HepG2 (cell line): ENCODE measurements at regions not wholly inside any gene's neighbourhood (a gene's known extent, or its start where the extent isn't known, plus 50 kb on each side); places are given as distances from the start of the nearest gene placed in this dataset.

Experiments used
- ATAC-seq: fragments of 200-7000 bp; cut with Tn5 transposase; 3 replicates; pipeline ENCODE4 v1.9.1; 2020; ENCODE audit warnings: mild to moderate bottlenecking, moderate library complexity
- BruUV-seq: library from RNA; stranded (reverse); fragments of 400-500 nt; replicated peaks from 2 replicates; lab custom pipeline; 2021; lab: Mats Ljungman, UMichigan
- CTCF ChIA-PET: fragments of 300-600 bp; formaldehyde crosslinking; extraction: SDS; loops from one replicate; lab custom pipeline; 2021; ENCODE audit warnings: low total read pairs, inconsistent platforms, low intra/inter-chr PET ratio; lab: Yijun Ruan, JAX
- POLR2A ChIA-PET: fragments of 350-600 bp; sonication (Branson Sonifier 250); formaldehyde crosslinking; loops from one replicate; lab custom pipeline; 2020; ENCODE audit warnings: antibody characterized with exemption, inconsistent platforms; lab: Yijun Ruan, JAX
- DNase-seq: peaks from one replicate; pipeline ENCODE4 v3.0.0-alpha.2; 2015; ENCODE audit warnings: low spot score
- FAIRE-seq: peaks from 3 replicates; lab custom pipeline; 2011; peaks lifted over from hg19 to GRCh38; lab: Jason Lieb, UNC
- H2AFZ ChIP-seq: one replicate; pipeline ENCODE4 v1.6.1; 2011; ENCODE audit warnings: low read length, inconsistent platforms
- H3K27ac ChIP-seq: fragments of 300-600 bp; 3 replicates; pipeline ENCODE4 v1.8.0; 2011; ENCODE audit warnings: mixed run types, mild to moderate bottlenecking, mixed read lengths, low read length, inconsistent platforms; ENCODE audit not compliant: insufficient read depth; ENCODE audit errors: extremely low read length
- H3K27me3 ChIP-seq, 2 experiments: fragments of 200-600 bp in 1 of 2; 2 replicates in 1 of 2; 3 replicates in 1 of 2; pipeline versions ENCODE4 v1.6.0 to v1.8.0; 2011; ENCODE audit warnings: low read length in 2 of 2, mild to moderate bottlenecking in 2 of 2, moderate library complexity in 2 of 2, inconsistent platforms in 1 of 2; ENCODE audit not compliant: insufficient read depth in 2 of 2, control insufficient read depth in 1 of 2
- H3K36me3 ChIP-seq, 2 experiments: fragments of 200-600 bp in 1 of 2; replicated peaks in 1 of 2; 2 replicates in 1 of 2; 3 replicates in 1 of 2; pipeline versions ENCODE4 v1.5.1 to v1.8.0; 2011; ENCODE audit warnings: low read length in 2 of 2, inconsistent platforms in 1 of 2; ENCODE audit not compliant: insufficient read depth in 2 of 2, control insufficient read depth in 1 of 2
- H3K4me1 ChIP-seq: 2 replicates; pipeline ENCODE4 v1.5.1; 2012; ENCODE audit warnings: low read length, inconsistent platforms; ENCODE audit not compliant: insufficient read depth
- H3K4me2 ChIP-seq: 2 replicates; pipeline ENCODE4 v1.6.0; 2011; ENCODE audit warnings: low read depth, low read length, inconsistent platforms
- H3K4me3 ChIP-seq, 3 experiments: fragments of 200-600 bp in 1 of 3; sonication (generic), shearing (Covaris generic) in 1 of 3; replicated peaks in 1 of 3; 2 replicates each; pipeline ENCODE4 v1.5.1; 2011 to 2016; ENCODE audit warnings: low read length in 3 of 3, inconsistent platforms in 2 of 3, low read depth in 2 of 3, mild to moderate bottlenecking in 2 of 3, control low read depth in 1 of 3, mixed read lengths in 1 of 3; ENCODE audit not compliant: insufficient read depth in 1 of 3
- H3K79me2 ChIP-seq: one replicate; pipeline ENCODE4 v1.6.1; 2011; ENCODE audit warnings: low read length, inconsistent platforms; ENCODE audit not compliant: insufficient read depth
- H3K9ac ChIP-seq: 2 replicates; pipeline ENCODE4 v1.6.0; 2011; ENCODE audit warnings: mild to moderate bottlenecking, low read depth, low read length, inconsistent platforms; ENCODE audit not compliant: insufficient read depth
- H3K9me3 ChIP-seq: 2 replicates; pipeline ENCODE4 v1.5.1; 2012; ENCODE audit warnings: mild to moderate bottlenecking, low read length
- H4K20me1 ChIP-seq: 2 replicates; pipeline ENCODE4 v1.6.0; 2011; ENCODE audit warnings: inconsistent platforms, mild to moderate bottlenecking, low read length, moderate library complexity; ENCODE audit not compliant: insufficient read depth
- GATAD1 ChIP-seq: IDR thresholded peaks from 2 replicates; pipeline ENCODE4 v1.6.1; 2016; ENCODE audit warnings: missing genetic modification reagents, missing compliant biosample characterization
- HOXD1 ChIP-seq: sonication (generic); formaldehyde crosslinking; IDR thresholded peaks from 2 replicates; pipeline ENCODE4 v1.5.0; 2020; ENCODE audit warnings: missing genetic modification reagents
- KAT7 ChIP-seq: IDR thresholded peaks from 2 replicates; pipeline ENCODE4 v1.6.1; 2018; ENCODE audit warnings: borderline replicate concordance, missing compliant biosample characterization
- MED8 ChIP-seq: sonication (generic); formaldehyde crosslinking; IDR thresholded peaks from 2 replicates; pipeline ENCODE4 v1.8.1; 2023; ENCODE audit warnings: mild to moderate bottlenecking, missing genetic modification reagents; ENCODE audit not compliant: insufficient replicate concordance
- SALL2 ChIP-seq: sonication (generic); formaldehyde crosslinking; IDR thresholded peaks from 2 replicates; pipeline ENCODE4 v1.8.1; 2023; ENCODE audit warnings: mild to moderate bottlenecking, missing genetic modification reagents, inconsistent platforms
- SKI ChIP-seq: fragments of 450-650 bp; IDR thresholded peaks from one replicate; pipeline ENCODE4 v1.6.1; 2018; ENCODE audit warnings: mild to moderate bottlenecking; ENCODE audit not compliant: partially characterized antibody
- TEAD3 ChIP-seq: optimal IDR thresholded peaks from 2 replicates; pipeline ENCODE3; 2016; ENCODE audit warnings: borderline replicate concordance
- ZNF550 ChIP-seq: sonication (generic); formaldehyde crosslinking; IDR thresholded peaks from 2 replicates; pipeline ENCODE4 v1.4.0; 2020; ENCODE audit warnings: mild to moderate bottlenecking, missing genetic modification reagents, borderline replicate concordance
- ZSCAN22 ChIP-seq: sonication (generic); formaldehyde crosslinking; IDR thresholded peaks from 2 replicates; pipeline ENCODE4 v1.4.0; 2020; ENCODE audit warnings: mild to moderate bottlenecking, missing genetic modification reagents
- WGBS: methylation state at CpG from one replicate; pipeline ENCODE4 v1.1.6; 2017; ENCODE audit warnings: low lambda C conversion rate; 5-methylcytosine and 5-hydroxymethylcytosine counted together
- in situ Hi-C: cut with HindIII; loops from 2 replicates; pipeline ENCODE4 v1.10.0; 2017; ENCODE audit warnings: low pct_unique_long_range_greater_than_20kb; ENCODE audit not compliant: extremely low pct_ligation_motif_present
- intact Hi-C: fragments of 100-400 bp; cut with micrococcal nuclease; formaldehyde crosslinking; loops from one replicate; pipeline ENCODE4 v1.10.0; 2022; ENCODE audit not compliant: unreplicated experiment
- TF ChIP-seq, protein P1 (sequence below): sonication (generic); formaldehyde crosslinking; IDR thresholded peaks from 2 replicates; pipeline ENCODE4 v1.5.1; 2020; ENCODE audit warnings: mild to moderate bottlenecking, missing genetic modification reagents, moderate library complexity
- TF ChIP-seq, protein P2 (sequence below): sonication (generic); formaldehyde crosslinking; IDR thresholded peaks from 2 replicates; pipeline ENCODE4 v1.4.0; 2020; ENCODE audit warnings: missing genetic modification reagents, borderline replicate concordance
- TF ChIP-seq, protein P3 (sequence below): sonication (generic); formaldehyde crosslinking; conservative IDR thresholded peaks from 2 replicates; pipeline ENCODE4 v1.8.0; 2022; ENCODE audit warnings: mild to moderate bottlenecking, moderate library complexity, missing genetic modification reagents

GRCh38 chr3:152760024-152760563, 74.8 kb upstream of the P2RY1 start:
- ChIA-PET POLR2A (no interaction called here), CTCF (no interaction called here)
- Histone ChIP-seq H3K9me3 (peaks cover 4% of the 10 kb centered on the region; the same call in 1 of the 2 replicates), H3K4me1 (no peaks in the 10 kb centered on the region), H3K4me2 (no peak overlapping the region), H2AFZ (no peak overlapping the region), H3K27ac (no peak overlapping the region), H3K27me3 (no peaks in the 10 kb centered on the region), H3K36me3 (no peaks in the 10 kb centered on the region), H3K4me3 (no peak overlapping the region), H3K79me2 (no peaks in the 10 kb centered on the region), H4K20me1 (no peaks in the 10 kb centered on the region), H3K9ac (no peak overlapping the region)
- no peak for DNase-seq
- in situ Hi-C loops, result no loop called here
- FAIRE-seq, result no peak
- WGBS, result 3% methylated on average over 4 of the region's 4 CpGs
- no TSS peak for BruUV-seq
- intact Hi-C loops, result no loop called here
- no peak for ATAC-seq
- TF ChIP-seq SALL2 (CRISPR knock-in tag), result no peak

DNA sequence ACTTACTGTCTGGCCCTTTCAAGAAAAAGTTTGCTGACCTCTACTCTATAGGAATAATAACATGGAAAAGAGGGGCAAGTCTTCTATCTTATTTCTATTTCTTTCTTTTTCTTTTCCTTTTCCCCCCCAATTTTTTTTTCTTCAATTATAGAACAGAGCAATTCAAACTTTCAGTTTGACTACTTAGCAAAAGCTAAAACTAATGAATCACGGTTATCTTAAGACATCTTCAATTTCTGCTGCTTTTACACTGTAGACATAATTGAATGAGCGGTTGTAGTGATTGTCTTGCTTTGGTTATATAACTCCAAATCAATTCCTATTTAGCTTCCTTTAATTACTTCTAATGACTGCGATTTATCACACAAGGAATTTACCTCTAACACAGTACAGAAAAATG, 74.3 kb upstream of the P2RY1 start:
- H3K4me2 ChIP-seq, result no peak overlapping the region
- in situ Hi-C loops, result no loop called here
- H3K4me3 ChIP-seq, result no peak overlapping the region
- no peak for ATAC-seq
- DNase-seq, result no peak
- ChIA-PET POLR2A (no interaction called here), CTCF (no interaction called here)
- WGBS, result 10% methylated on average over 3 of the region's 3 CpGs
- no peak overlapping the region for H2AFZ ChIP-seq
- H3K9me3 ChIP-seq, result peaks cover 4% of the 10 kb centered on the region; the same call in 1 of the 2 replicates
- no peak overlapping the region for H3K9ac ChIP-seq
- no peaks in the 10 kb centered on the region for H3K79me2 ChIP-seq
- no peaks in the 10 kb centered on the region for H3K4me1 ChIP-seq
- TF ChIP-seq TEAD3 (CRISPR knock-in tag) (no peak), KAT7 (CRISPR knock-in tag) (no peak), SKI (no peak), ZNF550 (no peak), MED8 (CRISPR knock-in tag) (no peak), HOXD1 (no peak), GATAD1 (CRISPR knock-in tag) (no peak), ZSCAN22 (CRISPR knock-in tag) (no peak)
- TF ChIP-seq, protein P1, sequence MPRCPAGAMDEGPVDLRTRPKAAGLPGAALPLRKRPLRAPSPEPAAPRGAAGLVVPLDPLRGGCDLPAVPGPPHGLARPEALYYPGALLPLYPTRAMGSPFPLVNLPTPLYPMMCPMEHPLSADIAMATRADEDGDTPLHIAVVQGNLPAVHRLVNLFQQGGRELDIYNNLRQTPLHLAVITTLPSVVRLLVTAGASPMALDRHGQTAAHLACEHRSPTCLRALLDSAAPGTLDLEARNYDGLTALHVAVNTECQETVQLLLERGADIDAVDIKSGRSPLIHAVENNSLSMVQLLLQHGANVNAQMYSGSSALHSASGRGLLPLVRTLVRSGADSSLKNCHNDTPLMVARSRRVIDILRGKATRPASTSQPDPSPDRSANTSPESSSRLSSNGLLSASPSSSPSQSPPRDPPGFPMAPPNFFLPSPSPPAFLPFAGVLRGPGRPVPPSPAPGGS (CRISPR knock-in tag), result no peak
- TF ChIP-seq, protein P2, sequence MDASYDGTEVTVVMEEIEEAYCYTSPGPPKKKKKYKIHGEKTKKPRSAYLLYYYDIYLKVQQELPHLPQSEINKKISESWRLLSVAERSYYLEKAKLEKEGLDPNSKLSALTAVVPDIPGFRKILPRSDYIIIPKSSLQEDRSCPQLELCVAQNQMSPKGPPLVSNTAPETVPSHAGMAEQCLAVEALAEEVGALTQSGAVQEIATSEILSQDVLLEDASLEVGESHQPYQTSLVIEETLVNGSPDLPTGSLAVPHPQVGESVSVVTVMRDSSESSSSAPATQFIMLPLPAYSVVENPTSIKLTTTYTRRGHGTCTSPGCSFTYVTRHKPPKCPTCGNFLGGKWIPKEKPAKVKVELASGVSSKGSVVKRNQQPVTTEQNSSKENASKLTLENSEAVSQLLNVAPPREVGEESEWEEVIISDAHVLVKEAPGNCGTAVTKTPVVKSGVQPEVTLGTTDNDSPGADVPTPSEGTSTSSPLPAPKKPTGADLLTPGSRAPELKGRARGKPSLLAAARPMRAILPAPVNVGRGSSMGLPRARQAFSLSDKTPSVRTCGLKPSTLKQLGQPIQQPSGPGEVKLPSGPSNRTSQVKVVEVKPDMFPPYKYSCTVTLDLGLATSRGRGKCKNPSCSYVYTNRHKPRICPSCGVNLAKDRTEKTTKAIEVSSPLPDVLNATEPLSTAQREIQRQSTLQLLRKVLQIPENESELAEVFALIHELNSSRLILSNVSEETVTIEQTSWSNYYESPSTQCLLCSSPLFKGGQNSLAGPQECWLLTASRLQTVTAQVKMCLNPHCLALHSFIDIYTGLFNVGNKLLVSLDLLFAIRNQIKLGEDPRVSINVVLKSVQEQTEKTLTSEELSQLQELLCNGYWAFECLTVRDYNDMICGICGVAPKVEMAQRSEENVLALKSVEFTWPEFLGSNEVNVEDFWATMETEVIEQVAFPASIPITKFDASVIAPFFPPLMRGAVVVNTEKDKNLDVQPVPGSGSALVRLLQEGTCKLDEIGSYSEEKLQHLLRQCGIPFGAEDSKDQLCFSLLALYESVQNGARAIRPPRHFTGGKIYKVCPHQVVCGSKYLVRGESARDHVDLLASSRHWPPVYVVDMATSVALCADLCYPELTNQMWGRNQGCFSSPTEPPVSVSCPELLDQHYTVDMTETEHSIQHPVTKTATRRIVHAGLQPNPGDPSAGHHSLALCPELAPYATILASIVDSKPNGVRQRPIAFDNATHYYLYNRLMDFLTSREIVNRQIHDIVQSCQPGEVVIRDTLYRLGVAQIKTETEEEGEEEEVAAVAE (CRISPR knock-in tag), result no peak
- TF ChIP-seq, protein P3, sequence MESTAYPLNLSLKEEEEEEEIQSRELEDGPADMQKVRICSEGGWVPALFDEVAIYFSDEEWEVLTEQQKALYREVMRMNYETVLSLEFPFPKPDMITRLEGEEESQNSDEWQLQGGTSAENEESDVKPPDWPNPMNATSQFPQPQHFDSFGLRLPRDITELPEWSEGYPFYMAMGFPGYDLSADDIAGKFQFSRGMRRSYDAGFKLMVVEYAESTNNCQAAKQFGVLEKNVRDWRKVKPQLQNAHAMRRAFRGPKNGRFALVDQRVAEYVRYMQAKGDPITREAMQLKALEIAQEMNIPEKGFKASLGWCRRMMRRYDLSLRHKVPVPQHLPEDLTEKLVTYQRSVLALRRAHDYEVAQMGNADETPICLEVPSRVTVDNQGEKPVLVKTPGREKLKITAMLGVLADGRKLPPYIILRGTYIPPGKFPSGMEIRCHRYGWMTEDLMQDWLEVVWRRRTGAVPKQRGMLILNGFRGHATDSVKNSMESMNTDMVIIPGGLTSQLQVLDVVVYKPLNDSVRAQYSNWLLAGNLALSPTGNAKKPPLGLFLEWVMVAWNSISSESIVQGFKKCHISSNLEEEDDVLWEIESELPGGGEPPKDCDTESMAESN (CRISPR knock-in tag), result no peak
- FAIRE-seq, result no peak
- BruUV-seq, result no TSS peak
- H3K27ac ChIP-seq, result no peak overlapping the region
- no peaks in the 10 kb centered on the region for H3K27me3 ChIP-seq
- no peaks in the 10 kb centered on the region for H4K20me1 ChIP-seq
- no peaks in the 10 kb centered on the region for H3K36me3 ChIP-seq
- intact Hi-C loops, result no loop called here
